Mammary epithelial cell (primary cell): ENCODE measurements at regions not wholly inside any gene's neighbourhood (a gene's known extent, or its start where the extent isn't known, plus 50 kb on each side); places are given as distances from the start of the nearest gene placed in this dataset.

Experiments
- EZH2 ChIP-seq: IDR thresholded peaks from 2 replicates; pipeline ENCODE4 v1.6.1; 2012; ENCODE audit warnings: low read length, inconsistent platforms, borderline replicate concordance
- TF ChIP-seq, protein P1 (sequence below), 2 donors: IDR thresholded peaks in 1 of 2; conservative IDR thresholded peaks in 1 of 2; 2 replicates each; pipeline ENCODE4 v1.5.1; 2011 to 2012; ENCODE audit warnings: inconsistent platforms in 2 of 2, low read length in 2 of 2, mild to moderate bottlenecking in 2 of 2, control low read depth in 1 of 2, low read depth in 1 of 2; ENCODE audit not compliant: insufficient read depth in 1 of 2; ENCODE audit errors: extremely low read depth in 1 of 2

DNA sequence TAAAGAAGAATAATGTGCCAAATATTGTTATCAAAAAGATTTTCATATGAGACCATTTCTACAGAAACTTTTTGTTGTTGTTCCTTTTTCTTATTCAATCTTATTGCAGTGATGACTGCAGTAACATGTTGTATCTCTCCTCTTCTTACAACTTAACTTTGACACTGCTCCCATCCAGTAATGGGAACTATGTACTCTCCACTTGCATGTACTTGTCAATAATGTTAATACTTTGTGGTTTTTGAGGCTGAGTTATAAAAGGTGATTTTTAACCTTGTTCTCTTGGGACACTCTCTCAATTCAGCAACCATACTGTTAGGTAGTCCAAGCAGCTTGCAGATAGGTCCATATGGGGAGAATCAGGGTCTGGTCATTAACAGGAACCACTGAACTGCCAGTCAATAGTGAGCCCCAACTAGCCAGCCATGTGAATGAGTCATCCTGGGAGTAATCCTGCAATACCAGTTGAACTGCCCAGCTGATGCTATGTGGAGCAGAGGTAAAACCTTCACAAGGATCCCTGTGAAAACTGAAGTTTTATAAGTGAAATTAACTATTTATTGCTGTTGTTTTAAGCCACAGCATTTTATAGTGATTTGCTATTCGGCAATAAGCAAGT, 199.6 kb upstream of the DAB2 start:
- TF ChIP-seq, protein P1, sequence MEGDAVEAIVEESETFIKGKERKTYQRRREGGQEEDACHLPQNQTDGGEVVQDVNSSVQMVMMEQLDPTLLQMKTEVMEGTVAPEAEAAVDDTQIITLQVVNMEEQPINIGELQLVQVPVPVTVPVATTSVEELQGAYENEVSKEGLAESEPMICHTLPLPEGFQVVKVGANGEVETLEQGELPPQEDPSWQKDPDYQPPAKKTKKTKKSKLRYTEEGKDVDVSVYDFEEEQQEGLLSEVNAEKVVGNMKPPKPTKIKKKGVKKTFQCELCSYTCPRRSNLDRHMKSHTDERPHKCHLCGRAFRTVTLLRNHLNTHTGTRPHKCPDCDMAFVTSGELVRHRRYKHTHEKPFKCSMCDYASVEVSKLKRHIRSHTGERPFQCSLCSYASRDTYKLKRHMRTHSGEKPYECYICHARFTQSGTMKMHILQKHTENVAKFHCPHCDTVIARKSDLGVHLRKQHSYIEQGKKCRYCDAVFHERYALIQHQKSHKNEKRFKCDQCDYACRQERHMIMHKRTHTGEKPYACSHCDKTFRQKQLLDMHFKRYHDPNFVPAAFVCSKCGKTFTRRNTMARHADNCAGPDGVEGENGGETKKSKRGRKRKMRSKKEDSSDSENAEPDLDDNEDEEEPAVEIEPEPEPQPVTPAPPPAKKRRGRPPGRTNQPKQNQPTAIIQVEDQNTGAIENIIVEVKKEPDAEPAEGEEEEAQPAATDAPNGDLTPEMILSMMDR (conservative IDR thresholded peaks at IDR 0.05 in 1 of 2, IDR thresholded peaks at IDR 0.05 in 1 of 2; ENCODE audit: extremely low read depth in 1 of 2, insufficient read depth in 1 of 2, low read depth in 1 of 2, low read length in 2 of 2), result no peak
- TF ChIP-seq EZH2, result no peak
